DOHH2 (cell line): ENCODE measurements at regions not wholly inside any gene's neighbourhood (a gene's known extent, or its start where the extent isn't known, plus 50 kb on each side); places are given as distances from the start of the nearest gene placed in this dataset.

Source experiments
- EZH2phosphoT487 ChIP-seq: fragments of 200-600 bp; sonication (generic); IDR thresholded peaks from 2 replicates; pipeline ENCODE4 v1.6.1; 2017; ENCODE audit warnings: borderline replicate concordance, mild to moderate bottlenecking, antibody characterized with exemption, low read length, moderate library complexity, mixed read lengths
- TF ChIP-seq, protein P1 (sequence below): fragments of 200-600 bp; sonication (generic); IDR thresholded peaks from one replicate; pipeline ENCODE4 v1.5.1; 2014; ENCODE audit warnings: antibody characterized with exemption, mild to moderate bottlenecking, low read depth, low read length; ENCODE audit not compliant: poor library complexity, severe bottlenecking

GRCh38 chr2:180675170-180675569 is 305.2 kb upstream of the UBE2E3 start:
- TF ChIP-seq, protein P1, sequence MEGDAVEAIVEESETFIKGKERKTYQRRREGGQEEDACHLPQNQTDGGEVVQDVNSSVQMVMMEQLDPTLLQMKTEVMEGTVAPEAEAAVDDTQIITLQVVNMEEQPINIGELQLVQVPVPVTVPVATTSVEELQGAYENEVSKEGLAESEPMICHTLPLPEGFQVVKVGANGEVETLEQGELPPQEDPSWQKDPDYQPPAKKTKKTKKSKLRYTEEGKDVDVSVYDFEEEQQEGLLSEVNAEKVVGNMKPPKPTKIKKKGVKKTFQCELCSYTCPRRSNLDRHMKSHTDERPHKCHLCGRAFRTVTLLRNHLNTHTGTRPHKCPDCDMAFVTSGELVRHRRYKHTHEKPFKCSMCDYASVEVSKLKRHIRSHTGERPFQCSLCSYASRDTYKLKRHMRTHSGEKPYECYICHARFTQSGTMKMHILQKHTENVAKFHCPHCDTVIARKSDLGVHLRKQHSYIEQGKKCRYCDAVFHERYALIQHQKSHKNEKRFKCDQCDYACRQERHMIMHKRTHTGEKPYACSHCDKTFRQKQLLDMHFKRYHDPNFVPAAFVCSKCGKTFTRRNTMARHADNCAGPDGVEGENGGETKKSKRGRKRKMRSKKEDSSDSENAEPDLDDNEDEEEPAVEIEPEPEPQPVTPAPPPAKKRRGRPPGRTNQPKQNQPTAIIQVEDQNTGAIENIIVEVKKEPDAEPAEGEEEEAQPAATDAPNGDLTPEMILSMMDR, result no peak
- TF ChIP-seq EZH2phosphoT487, result no peak
